GM21381 (cell line): ENCODE measurements at regions not wholly inside any gene's neighbourhood (a gene's known extent, or its start where the extent isn't known, plus 50 kb on each side); places are given as distances from the start of the nearest gene placed in this dataset.
"Not testable (repeated sequence)": the region's sequence is repeated elsewhere in the genome, so short reads cannot be mapped to it uniquely, and the experiment has no call there.

Experiments
- ATAC-seq: cut with Tn5 transposase; IDR thresholded peaks from one replicate; pipeline ENCODE4 v1.9.1; 2021; ENCODE audit warnings: mild to moderate bottlenecking, moderate library complexity; ENCODE audit not compliant: unreplicated experiment

GRCh38 chr10:46095943-46096342 lies 49.9 kb upstream of the MSMB start:
- not testable (repeated sequence) for ATAC-seq

- ATAC-seq = no peak
Observed at GRCh38 chr10:46096446-46096845, 50.4 kb upstream of the MSMB start.

GRCh38 chr10:46096909-46097575 lies 51.0 kb upstream of the MSMB start:
- no peak for ATAC-seq

GRCh38 chr10:46097576-46098317 lies 51.7 kb upstream of the MSMB start:
- ATAC-seq = no peak

GRCh38 chr10:46098386-46098785 lies 52.3 kb upstream of the MSMB start:
- no peak for ATAC-seq

GRCh38 chr10:46098925-46099324 lies 52.9 kb upstream of the MSMB start:
- ATAC-seq = not testable (repeated sequence)

- ATAC-seq = no peak
Observed at GRCh38 chr10:46104071-46104585, 58.1 kb upstream of the MSMB start.

GRCh38 chr10:46105416-46105815 lies 59.3 kb upstream of the MSMB start:
- ATAC-seq = not testable (repeated sequence)

- ATAC-seq = not testable (repeated sequence)
Observed at GRCh38 chr10:46105856-46106409, 59.9 kb upstream of the MSMB start.

- ATAC-seq = peak; percentile 97
Observed at GRCh38 chr10:46106410-46107255, 60.6 kb upstream of the MSMB start.

GRCh38 chr10:46108158-46108499 lies 62.1 kb upstream of the MSMB start:
- not testable (repeated sequence) for ATAC-seq

- not testable (repeated sequence) for ATAC-seq
Observed at GRCh38 chr10:46154271-46154670, 108.2 kb upstream of the MSMB start.

- not testable (repeated sequence) for ATAC-seq
Observed at GRCh38 chr10:46154683-46155082, 108.6 kb upstream of the MSMB start.

- not testable (repeated sequence) for ATAC-seq
Observed at GRCh38 chr10:46156866-46157265, 110.8 kb upstream of the MSMB start.

- ATAC-seq = no peak
Observed at GRCh38 chr10:46169736-46170135, 117.1 kb upstream of the ANTXRL start.

GRCh38 chr10:46170789-46171188 lies 116.0 kb upstream of the ANTXRL start:
- no peak for ATAC-seq

- no peak for ATAC-seq
Observed at GRCh38 chr10:46171661-46172060, 115.1 kb upstream of the ANTXRL start.

GRCh38 chr10:46175296-46175695 lies 111.5 kb upstream of the ANTXRL start:
- no peak for ATAC-seq

- no peak for ATAC-seq
Observed at GRCh38 chr10:46175831-46176230, 111.0 kb upstream of the ANTXRL start.

- ATAC-seq = not testable (repeated sequence)
Observed at GRCh38 chr10:46187431-46187830, 99.4 kb upstream of the ANTXRL start.

GRCh38 chr10:46197050-46197449 lies 89.7 kb upstream of the ANTXRL start:
- ATAC-seq = no peak
